ENCODE measurements at regions not wholly inside any gene's neighbourhood (a gene's known extent, or its start where the extent isn't known, plus 50 kb on each side); places are given as distances from the start of the nearest gene placed in this dataset.
A peak's percentile ranks its signal among the peaks of the same experiment; 100 is the strongest.

GRCh38 chr10:44763331-44763730 lies 147.8 kb upstream of the TMEM72 start:
- H3K4me1 ChIP-seq, result peaks cover 5% of the 10 kb centered on the region
- no peaks in the 10 kb centered on the region for H3K27me3 ChIP-seq
- no peak overlapping the region for H3K9ac ChIP-seq
- TF ChIP-seq EZH2 (IDR thresholded peaks at IDR 0.05) (no peak), CTCF (IDR thresholded peaks at IDR 0.05) (no peak), EZH2phosphoT487 (IDR thresholded peaks at IDR 0.05) (no peak)
- H3K79me2 ChIP-seq (ENCODE audit: low read depth), result no peaks in the 10 kb centered on the region
- no peak for DNase-seq (ENCODE audit: low spot score)
- no peaks in the 10 kb centered on the region for H3F3A ChIP-seq (ENCODE audit: low read depth)
- no peak overlapping the region for H3K27ac Mint-ChIP-seq
- H4K20me1 ChIP-seq (ENCODE audit: low read depth), result no peaks in the 10 kb centered on the region
- H3K27me3 Mint-ChIP-seq (ENCODE audit: insufficient read depth, low read depth), result peaks cover 2% of the 10 kb centered on the region
- H3K4me3 Mint-ChIP-seq, result no peak overlapping the region
- no peak overlapping the region for H3K27ac ChIP-seq
- H3K36me3 ChIP-seq, result no peaks in the 10 kb centered on the region
- H3K9me3 Mint-ChIP-seq, result no peaks in the 10 kb centered on the region
- H3K4me3 ChIP-seq, result no peak overlapping the region
- no peaks in the 10 kb centered on the region for H3K9me3 ChIP-seq (ENCODE audit: low read depth)
- peaks cover 3% of the 10 kb centered on the region for H3K4me1 Mint-ChIP-seq
- no peak overlapping the region for H2AFZ ChIP-seq (replicated peaks)
- no peaks in the 10 kb centered on the region for H3K36me3 Mint-ChIP-seq
- H3K4me2 ChIP-seq, result no peak overlapping the region

- no peaks in the 10 kb centered on the region for H3K27me3 ChIP-seq
- no peaks in the 10 kb centered on the region for H3K9me3 ChIP-seq (ENCODE audit: low read depth)
- no peak overlapping the region for H3K4me2 ChIP-seq
- no peaks in the 10 kb centered on the region for H3K36me3 Mint-ChIP-seq
- H3F3A ChIP-seq (ENCODE audit: low read depth), result no peaks in the 10 kb centered on the region
- H3K27ac ChIP-seq, result no peak overlapping the region
- H3K9me3 Mint-ChIP-seq, result no peaks in the 10 kb centered on the region
- TF ChIP-seq EZH2 (IDR thresholded peaks at IDR 0.05) (no peak), CTCF (IDR thresholded peaks at IDR 0.05) (no peak), EZH2phosphoT487 (IDR thresholded peaks at IDR 0.05) (no peak)
- H3K4me3 Mint-ChIP-seq, result no peak overlapping the region
- H3K4me1 Mint-ChIP-seq, result no peaks in the 10 kb centered on the region
- H3K79me2 ChIP-seq (ENCODE audit: low read depth), result no peaks in the 10 kb centered on the region
- no peaks in the 10 kb centered on the region for H3K36me3 ChIP-seq
- H2AFZ ChIP-seq (replicated peaks), result no peak overlapping the region
- H3K27ac Mint-ChIP-seq, result no peak overlapping the region
- peaks cover 2% of the 10 kb centered on the region for H3K27me3 Mint-ChIP-seq (ENCODE audit: insufficient read depth, low read depth)
- H4K20me1 ChIP-seq (ENCODE audit: low read depth), result no peaks in the 10 kb centered on the region
- peaks cover 9% of the 10 kb centered on the region for H3K4me1 ChIP-seq
- H3K4me3 ChIP-seq, result no peak overlapping the region
- no peak overlapping the region for H3K9ac ChIP-seq
- DNase-seq (ENCODE audit: low spot score), result no peak
These were observed 145.8 kb upstream of the TMEM72 start for GRCh38 chr10:44765299-44765698.

GRCh38 chr10:44766631-44767030 lies 144.5 kb upstream of the TMEM72 start:
- H3F3A ChIP-seq (ENCODE audit: low read depth), result no peaks in the 10 kb centered on the region
- no peak overlapping the region for H3K27ac ChIP-seq
- Mint-ChIP-seq H3K27me3 (ENCODE audit: insufficient read depth, low read depth) (peaks cover 2% of the 10 kb centered on the region), H3K9me3 (no peaks in the 10 kb centered on the region), H3K4me3 (no peak overlapping the region), H3K4me1 (no peaks in the 10 kb centered on the region), H3K27ac (no peak overlapping the region), H3K36me3 (no peaks in the 10 kb centered on the region)
- H2AFZ ChIP-seq (replicated peaks), result no peak overlapping the region
- no peaks in the 10 kb centered on the region for H3K27me3 ChIP-seq
- peak; percentile 27 for DNase-seq (ENCODE audit: low spot score)
- no peaks in the 10 kb centered on the region for H3K9me3 ChIP-seq (ENCODE audit: low read depth)
- H3K9ac ChIP-seq, result no peak overlapping the region
- TF ChIP-seq EZH2 (IDR thresholded peaks at IDR 0.05), result no peak
- TF ChIP-seq CTCF (IDR thresholded peaks at IDR 0.05), result no peak
- TF ChIP-seq EZH2phosphoT487 (IDR thresholded peaks at IDR 0.05), result no peak
- H3K36me3 ChIP-seq, result no peaks in the 10 kb centered on the region
- peaks cover 13% of the 10 kb centered on the region for H3K4me1 ChIP-seq
- no peaks in the 10 kb centered on the region for H4K20me1 ChIP-seq (ENCODE audit: low read depth)
- no peak overlapping the region for H3K4me2 ChIP-seq
- no peak overlapping the region for H3K4me3 ChIP-seq
- no peaks in the 10 kb centered on the region for H3K79me2 ChIP-seq (ENCODE audit: low read depth)
